Renal cortex interstitium (tissue), 11 donors: ENCODE measurements at regions not wholly inside any gene's neighbourhood (a gene's known extent, or its start where the extent isn't known, plus 50 kb on each side); places are given as distances from the start of the nearest gene placed in this dataset.

Experiments
- DNase-seq, 11 donors: peaks; one replicate each; pipeline ENCODE4 v3.0.0-alpha.2; 2013; ENCODE audit warnings: low read depth in 9 of 11, low spot score in 4 of 11; ENCODE audit errors: extremely low read depth in 1 of 11

DNA sequence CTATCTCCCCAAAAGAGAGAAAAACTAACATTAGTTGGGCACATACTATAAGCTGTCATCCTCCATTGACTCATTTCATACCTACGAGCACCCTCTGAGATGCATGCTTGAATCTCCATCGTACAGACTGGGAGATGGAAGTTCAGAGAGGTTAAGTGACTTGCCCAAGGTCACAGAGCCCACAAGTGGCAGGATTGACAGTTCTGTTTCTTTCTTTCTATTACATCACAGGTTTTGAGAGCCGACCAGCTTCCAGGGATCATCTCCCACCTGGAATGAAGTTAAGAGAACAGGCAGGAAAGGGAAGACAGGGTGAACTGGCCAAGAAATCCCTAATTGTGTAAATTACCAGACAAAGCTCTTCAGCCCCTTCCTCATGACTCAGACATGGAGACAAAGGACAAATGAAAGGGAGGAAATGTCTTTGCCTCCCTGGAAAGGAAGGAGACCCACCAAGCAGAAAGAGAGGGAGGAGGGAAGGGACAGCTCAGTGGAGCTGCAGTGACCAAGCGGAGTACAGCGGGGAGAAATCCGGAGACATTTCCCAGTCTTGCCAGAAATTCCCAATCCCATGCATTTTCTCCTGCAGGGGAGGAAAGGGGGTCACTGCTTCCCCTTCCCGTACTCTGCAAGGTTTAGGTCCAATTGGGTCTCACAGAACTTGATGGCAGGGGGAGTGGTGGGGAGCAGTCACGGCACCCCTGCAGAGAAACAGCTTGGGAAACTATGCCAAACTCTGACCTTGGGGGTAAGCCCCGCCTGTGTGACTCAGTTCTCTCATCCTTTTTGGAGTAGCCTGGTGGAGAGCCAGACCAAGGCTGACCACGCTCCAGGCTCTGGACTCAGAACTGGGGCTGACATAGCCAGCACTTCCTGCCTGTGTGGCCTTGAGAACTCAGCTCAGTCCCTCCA lies 154.3 kb downstream of the ANKRD60 start:
- no peak for DNase-seq

- DNase-seq, result no peak
These were observed 155.5 kb downstream of the ANKRD60 start for GRCh38 chr20:58072695-58073671.

GRCh38 chr20:58071991-58072390 lies 156.5 kb downstream of the ANKRD60 start:
- no peak for DNase-seq

GRCh38 chr20:58071298-58071697 lies 157.2 kb downstream of the ANKRD60 start:
- DNase-seq, result no peak

- DNase-seq, result no peak
These were observed 157.7 kb downstream of the ANKRD60 start for GRCh38 chr20:58070664-58071196.

DNA sequence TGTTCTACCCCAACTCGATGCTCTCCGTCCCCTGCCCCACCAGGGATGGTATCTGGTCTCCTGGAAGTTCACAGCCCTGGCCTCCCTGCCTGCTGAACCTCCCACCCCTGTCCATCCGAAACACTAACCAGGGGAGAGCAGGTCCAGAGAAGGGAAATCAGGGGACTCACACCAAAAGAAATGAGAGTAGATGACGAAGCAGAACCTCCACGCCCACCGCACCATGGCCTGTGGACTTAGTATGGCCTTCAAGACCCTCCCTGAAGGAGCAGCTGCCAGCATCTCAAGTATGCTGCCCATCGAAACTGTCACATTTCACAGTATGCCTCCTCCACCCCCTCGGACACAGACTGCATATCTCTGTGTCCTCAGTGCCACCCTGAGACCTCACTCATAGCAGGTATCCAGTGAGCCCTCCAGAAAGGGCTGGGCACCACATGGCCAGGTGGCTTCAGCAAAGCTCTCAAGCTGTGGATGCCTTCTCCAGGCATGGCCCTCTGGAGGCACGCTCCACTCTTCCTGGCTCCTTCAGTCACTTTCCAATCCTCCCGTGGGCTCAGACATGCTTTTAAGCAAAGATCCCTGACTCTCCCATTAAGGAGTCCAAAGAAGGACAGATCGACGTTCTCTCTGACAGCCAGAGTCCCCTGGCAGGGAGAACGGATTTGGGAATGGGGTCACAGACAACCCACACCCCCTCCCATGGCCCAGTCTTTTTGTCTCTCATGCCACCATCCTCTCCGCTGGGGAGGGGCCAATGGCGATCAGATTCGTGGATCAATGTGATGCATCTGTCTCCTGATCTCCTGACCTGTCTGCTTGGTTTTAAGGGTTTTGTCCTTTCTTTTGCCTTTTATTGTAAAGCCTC lies 158.4 kb downstream of the ANKRD60 start:
- no peak for DNase-seq

- DNase-seq, result no peak
These were observed 159.2 kb downstream of the ANKRD60 start for GRCh38 chr20:58069207-58069606.

DNA sequence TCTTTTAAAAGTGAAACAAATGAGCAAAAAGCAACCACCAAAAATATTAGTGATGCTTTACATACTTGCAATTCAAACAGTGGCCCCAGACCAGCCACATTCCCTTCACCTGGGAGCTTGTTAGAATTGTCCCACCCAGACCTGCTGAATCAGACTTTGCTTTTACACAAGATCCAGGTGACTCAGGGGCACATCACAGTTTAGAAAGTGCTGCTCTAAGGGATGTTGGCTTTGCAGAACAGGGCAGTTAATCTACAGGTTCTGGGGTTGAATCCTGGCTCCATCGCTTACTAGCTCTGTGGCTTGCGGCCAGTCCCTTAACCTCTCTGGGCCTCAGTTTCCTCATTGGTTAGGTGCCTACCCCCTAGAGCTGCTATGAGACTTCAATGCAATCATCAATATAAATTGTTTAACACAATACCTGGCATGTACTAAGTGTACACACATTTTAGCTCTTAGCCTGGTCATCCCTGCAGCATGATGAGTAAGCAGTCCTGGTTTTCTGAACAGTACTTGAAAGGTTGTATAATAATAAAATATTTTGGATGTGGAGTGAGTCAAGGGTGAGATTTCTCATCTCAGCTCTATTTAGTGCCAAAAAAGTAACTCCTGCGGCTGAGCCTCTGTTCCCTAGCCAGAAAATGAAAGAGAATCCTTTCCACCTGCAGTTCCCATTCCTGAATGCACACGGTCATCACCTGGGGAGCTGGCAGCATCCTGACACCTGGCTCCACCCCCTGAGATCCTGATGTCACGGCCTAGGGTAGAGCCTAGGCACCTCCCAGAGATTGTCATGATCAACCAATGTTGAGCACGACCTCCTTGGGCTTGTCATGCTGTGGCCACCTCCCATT lies 162.7 kb downstream of the ANKRD60 start:
- no peak for DNase-seq

GRCh38 chr20:58064411-58065010 lies 163.9 kb downstream of the ANKRD60 start:
- DNase-seq, result no peak

GRCh38 chr20:58059260-58059544 lies 169.3 kb downstream of the ANKRD60 start:
- no peak for DNase-seq

DNA sequence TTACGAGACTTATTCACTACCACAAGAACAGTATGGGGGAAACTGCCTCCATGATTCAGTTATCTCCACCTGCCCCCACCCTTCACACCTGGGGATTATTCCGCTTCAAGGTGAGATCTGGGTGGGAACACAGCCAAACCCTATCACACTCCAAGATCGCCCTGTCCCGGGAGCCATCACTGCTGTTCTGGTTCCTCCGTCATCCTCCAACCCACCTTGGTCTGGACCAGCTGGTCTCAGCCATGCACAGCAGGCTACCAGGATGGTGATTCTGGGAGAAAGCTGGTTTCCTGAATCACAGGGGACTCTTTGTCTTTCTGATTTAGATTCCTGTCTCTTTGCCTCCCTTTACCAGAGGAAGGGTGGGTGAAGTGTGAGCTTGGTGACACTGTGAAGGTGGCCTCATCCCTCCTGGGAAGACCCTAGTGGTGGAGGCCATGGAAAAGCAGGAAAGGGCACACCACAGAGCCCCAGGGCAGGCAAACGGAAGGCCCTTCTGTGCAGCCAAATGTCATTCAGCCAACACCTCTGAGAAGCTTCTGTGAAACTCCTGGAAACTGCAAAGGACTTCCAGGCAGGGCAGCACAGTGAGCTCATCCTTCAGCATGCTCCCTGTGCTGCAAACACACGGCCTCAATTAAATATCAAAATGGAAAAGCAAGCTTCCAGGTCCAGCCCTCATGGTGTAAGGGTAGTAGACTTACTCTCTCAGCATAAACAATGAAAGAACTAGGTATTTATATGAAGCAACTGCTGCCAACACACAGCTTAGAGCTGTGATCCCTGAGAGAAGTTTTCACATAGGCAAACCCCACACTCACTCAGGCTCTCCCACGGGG lies 169.8 kb downstream of the ANKRD60 start:
- no peak for DNase-seq

GRCh38 chr20:58056921-58057686 lies 171.3 kb downstream of the ANKRD60 start:
- DNase-seq, result no peak

DNA sequence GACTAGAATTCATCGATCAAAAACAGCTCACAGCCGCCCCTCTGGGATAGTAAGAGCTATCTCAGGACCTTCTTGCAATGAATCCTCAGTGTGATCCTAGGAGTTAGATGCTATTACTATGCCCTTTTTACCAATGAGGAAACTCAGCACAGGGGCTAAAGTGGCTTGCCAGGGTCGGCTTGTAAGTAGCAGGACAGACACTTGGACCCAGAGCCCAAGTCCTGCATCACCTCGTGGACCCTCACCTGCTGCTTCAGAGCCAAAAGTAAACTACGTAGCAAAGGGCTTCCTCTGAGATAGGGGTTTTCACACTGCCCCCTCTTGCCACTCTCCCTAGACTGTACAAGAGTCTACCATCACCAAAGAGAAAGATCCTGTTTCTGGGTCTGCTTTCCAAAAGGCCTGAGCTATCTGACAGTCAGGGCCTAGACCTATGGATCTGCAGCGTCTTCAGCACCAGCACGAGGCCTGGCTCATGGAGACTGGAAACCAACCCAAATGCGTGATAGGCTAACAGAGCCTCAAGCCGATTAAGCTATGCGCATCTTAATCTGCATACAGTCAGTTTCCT lies 172.3 kb downstream of the ANKRD60 start:
- no peak for DNase-seq

- DNase-seq, result no peak
These were observed 173.6 kb downstream of the ANKRD60 start for GRCh38 chr20:58054780-58055373.

- DNase-seq, result no peak
These were observed 174.2 kb downstream of the ANKRD60 start for GRCh38 chr20:58054082-58054779.
